ENCODE measurements at regions not wholly inside any gene's neighbourhood (a gene's known extent, or its start where the extent isn't known, plus 50 kb on each side); places are given as distances from the start of the nearest gene placed in this dataset.

DNA sequence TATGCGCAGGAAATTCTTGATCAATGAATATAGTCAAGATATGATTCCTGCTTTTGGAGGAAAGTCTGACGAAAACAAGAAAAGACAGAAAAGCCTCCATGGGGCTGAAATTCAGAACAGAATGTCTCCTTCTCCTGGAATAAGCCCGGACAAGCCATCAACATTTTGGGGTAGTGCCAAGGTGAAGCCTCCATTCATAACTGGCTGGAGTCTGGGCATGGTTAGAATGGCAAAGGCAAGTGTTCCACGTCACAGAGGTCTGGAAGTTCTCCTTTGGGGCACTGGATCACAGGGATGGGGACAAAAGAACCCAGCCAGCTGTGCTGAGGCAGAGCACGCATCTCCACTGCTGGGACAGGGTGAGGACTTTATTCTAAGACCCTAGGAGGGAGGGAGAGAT is 505.7 kb downstream of the CMPK2 start:
- TF ChIP-seq, protein P1, sequence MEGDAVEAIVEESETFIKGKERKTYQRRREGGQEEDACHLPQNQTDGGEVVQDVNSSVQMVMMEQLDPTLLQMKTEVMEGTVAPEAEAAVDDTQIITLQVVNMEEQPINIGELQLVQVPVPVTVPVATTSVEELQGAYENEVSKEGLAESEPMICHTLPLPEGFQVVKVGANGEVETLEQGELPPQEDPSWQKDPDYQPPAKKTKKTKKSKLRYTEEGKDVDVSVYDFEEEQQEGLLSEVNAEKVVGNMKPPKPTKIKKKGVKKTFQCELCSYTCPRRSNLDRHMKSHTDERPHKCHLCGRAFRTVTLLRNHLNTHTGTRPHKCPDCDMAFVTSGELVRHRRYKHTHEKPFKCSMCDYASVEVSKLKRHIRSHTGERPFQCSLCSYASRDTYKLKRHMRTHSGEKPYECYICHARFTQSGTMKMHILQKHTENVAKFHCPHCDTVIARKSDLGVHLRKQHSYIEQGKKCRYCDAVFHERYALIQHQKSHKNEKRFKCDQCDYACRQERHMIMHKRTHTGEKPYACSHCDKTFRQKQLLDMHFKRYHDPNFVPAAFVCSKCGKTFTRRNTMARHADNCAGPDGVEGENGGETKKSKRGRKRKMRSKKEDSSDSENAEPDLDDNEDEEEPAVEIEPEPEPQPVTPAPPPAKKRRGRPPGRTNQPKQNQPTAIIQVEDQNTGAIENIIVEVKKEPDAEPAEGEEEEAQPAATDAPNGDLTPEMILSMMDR (IDR thresholded peaks at IDR 0.05; ENCODE audit: low read depth, low read length) = no peak
- no peak for TF ChIP-seq POLR2A (IDR thresholded peaks at IDR 0.05; ENCODE audit: extremely low read depth, insufficient read length)
